Coronary artery (tissue), 2 donors: ENCODE measurements at regions not wholly inside any gene's neighbourhood (a gene's known extent, or its start where the extent isn't known, plus 50 kb on each side); places are given as distances from the start of the nearest gene placed in this dataset.

Experiments
- DNase-seq: peaks from one replicate; pipeline ENCODE4 v3.0.0-alpha.2; 2017; ENCODE audit warnings: low spot score
- H3K27ac ChIP-seq, 2 donors: fragments of 200-600 bp; sonication (generic); one replicate each; pipeline ENCODE4 v1.5.1; 2016 to 2019
- H3K4me3 ChIP-seq: fragments of 200-600 bp; sonication (generic); 2 replicates; pipeline ENCODE4 v1.5.1; 2016; ENCODE audit warnings: mild to moderate bottlenecking, moderate library complexity
- CTCF ChIP-seq: fragments of 200-600 bp; sonication (generic); IDR thresholded peaks from one replicate; pipeline ENCODE4 v1.5.1; 2019; ENCODE audit warnings: antibody characterized with exemption

- TF ChIP-seq CTCF = no peak
- Histone ChIP-seq H3K4me3 (no peak overlapping the region), H3K27ac (no peak overlapping the region)
- DNase-seq = no peak
These were observed 135.9 kb downstream of the PAH start for GRCh38 chr12:102781117-102781516.

GRCh38 chr12:102776041-102776440 lies 141.0 kb downstream of the PAH start:
- no peak for DNase-seq
- Histone ChIP-seq H3K4me3 (no peak overlapping the region), H3K27ac (no peak overlapping the region)
- no peak for TF ChIP-seq CTCF

- DNase-seq = no peak
These were observed 147.6 kb downstream of the PAH start for GRCh38 chr12:102769323-102769916.

GRCh38 chr12:102766961-102767360 lies 150.1 kb downstream of the PAH start:
- no peak overlapping the region for H3K4me3 ChIP-seq
- no peak for DNase-seq
- H3K27ac ChIP-seq = no peak overlapping the region
- TF ChIP-seq CTCF = no peak

More at GRCh38 chr12:102769323-102769916, 147.6 kb downstream of the PAH start:
- TF ChIP-seq CTCF = peak; percentile 18
- H3K27ac ChIP-seq = peak overlapping the region in 1 of 2 donors; percentile 48
- H3K4me3 ChIP-seq = no peak overlapping the region

GRCh38 chr12:102765736-102766135 lies 151.3 kb downstream of the PAH start:
- Histone ChIP-seq H3K27ac (no peak overlapping the region), H3K4me3 (no peak overlapping the region)
- no peak for DNase-seq
- no peak for TF ChIP-seq CTCF

- no peak for DNase-seq
- H3K27ac ChIP-seq = no peak overlapping the region
- H3K4me3 ChIP-seq = no peak overlapping the region
- TF ChIP-seq CTCF = no peak
These were observed 153.6 kb downstream of the PAH start for GRCh38 chr12:102763471-102763870.

GRCh38 chr12:102763061-102763460 lies 154.0 kb downstream of the PAH start:
- TF ChIP-seq CTCF = no peak
- DNase-seq = no peak
- Histone ChIP-seq H3K4me3 (no peak overlapping the region), H3K27ac (no peak overlapping the region)
